OCI-LY3 (cell line): ENCODE measurements at regions not wholly inside any gene's neighbourhood (a gene's known extent, or its start where the extent isn't known, plus 50 kb on each side); places are given as distances from the start of the nearest gene placed in this dataset.

ENCODE experiments used
- H2AFZ ChIP-seq: fragments of 200-600, 300-600 bp; shearing (Covaris generic); 2 replicates; pipeline ENCODE4 v1.6.0; 2014; ENCODE audit warnings: antibody characterized with exemption, low read depth, low read length
- H3K27ac ChIP-seq: fragments of 200-600, 300-600 bp; sonication (generic); 2 replicates; pipeline ENCODE4 v1.5.1; 2014; ENCODE audit warnings: mild to moderate bottlenecking, low read length, moderate library complexity, mixed read lengths
- H3K27me3 ChIP-seq: fragments of 200-600, 300-600 bp; sonication (generic); 2 replicates; pipeline ENCODE4 v1.6.1; 2014; ENCODE audit warnings: low read depth, low read length, mixed read lengths
- H3K36me3 ChIP-seq: fragments of 200-600, 300-600 bp; sonication (generic); replicated peaks from 2 replicates; pipeline ENCODE3; 2014; ENCODE audit warnings: low read depth, low read length, mixed read lengths
- H3K4me1 ChIP-seq: fragments of 300-600, 200-600 bp; sonication (generic); 2 replicates; pipeline ENCODE4 v1.6.1; 2014; ENCODE audit warnings: low read length, mixed read lengths
- H3K4me2 ChIP-seq: fragments of 200-600, 300-600 bp; sonication (generic); 2 replicates; pipeline ENCODE4 v1.6.1; 2014; ENCODE audit warnings: low read length, mixed read lengths
- H3K4me3 ChIP-seq: fragments of 300-600, 200-600 bp; sonication (generic); 2 replicates; pipeline ENCODE4 v1.5.1; 2014; ENCODE audit warnings: antibody characterized with exemption, mild to moderate bottlenecking, low read length, moderate library complexity
- H3K79me2 ChIP-seq: fragments of 300-600, 200-600 bp; shearing (Covaris generic); 2 replicates; pipeline ENCODE4 v1.6.1; 2014; ENCODE audit warnings: mild to moderate bottlenecking, low read length, mixed read lengths
- H3K9ac ChIP-seq: fragments of 300-600, 200-600 bp; shearing (Covaris generic); 2 replicates; pipeline ENCODE4 v1.6.0; 2014; ENCODE audit warnings: mild to moderate bottlenecking, low read length, moderate library complexity
- H3K9me3 ChIP-seq: fragments of 200-600, 300-600 bp; shearing (Covaris generic); 2 replicates; pipeline ENCODE4 v1.6.1; 2014; ENCODE audit warnings: low read length, mixed read lengths; ENCODE audit not compliant: insufficient read depth
- H4K20me1 ChIP-seq: fragments of 200-600, 300-600 bp; sonication (generic); 2 replicates; pipeline ENCODE4 v1.6.1; 2016; ENCODE audit warnings: low read length, mixed read lengths; ENCODE audit not compliant: insufficient read depth
- CTCF ChIP-seq: fragments of 200-600, 300-600 bp; sonication (generic); IDR thresholded peaks from 2 replicates; pipeline ENCODE4 v1.5.1; 2014; ENCODE audit warnings: antibody characterized with exemption, low read length, low read depth
- EZH2phosphoT487 ChIP-seq: fragments of 200-600 bp; shearing (Covaris generic); IDR thresholded peaks from 2 replicates; pipeline ENCODE4 v1.6.1; 2018; ENCODE audit warnings: antibody characterized with exemption, mixed run types, low read depth

GRCh38 chr12:59182658-59183455, 262.6 kb upstream of the LRIG3 start:
- H3K27ac ChIP-seq = no peak overlapping the region
- peaks cover 28% of the 10 kb centered on the region for H3K4me1 ChIP-seq
- H3K9ac ChIP-seq = no peak overlapping the region
- H3K36me3 ChIP-seq = no peaks in the 10 kb centered on the region
- TF ChIP-seq EZH2phosphoT487 (no peak), CTCF (no peak)
- H3K27me3 ChIP-seq = no peaks in the 10 kb centered on the region
- H3K4me3 ChIP-seq = no peak overlapping the region
- H3K4me2 ChIP-seq = peak overlapping the region; percentile 10; the same call in 1 of the 2 replicates
- no peak overlapping the region for H2AFZ ChIP-seq
- H3K79me2 ChIP-seq = no peaks in the 10 kb centered on the region
- H4K20me1 ChIP-seq = no peaks in the 10 kb centered on the region
- H3K9me3 ChIP-seq = no peaks in the 10 kb centered on the region

DNA sequence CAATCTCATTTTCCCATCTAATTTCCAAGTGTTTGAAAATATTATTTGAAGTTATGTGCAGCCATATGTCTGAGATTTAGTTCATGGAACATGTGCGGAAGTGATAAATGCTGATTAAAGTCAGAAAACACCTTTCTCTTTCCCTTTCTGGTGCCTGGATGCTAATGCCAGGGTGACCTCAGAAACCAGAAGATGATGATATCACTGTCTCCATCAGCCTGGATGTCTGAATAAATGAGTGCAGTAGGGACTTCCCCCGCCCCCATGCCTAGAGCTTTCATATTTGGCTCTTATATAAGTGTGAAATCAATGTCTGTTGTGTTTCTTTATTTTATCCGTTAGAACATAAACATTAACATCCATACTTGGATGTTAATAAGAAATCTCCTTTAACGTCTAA, 261.9 kb upstream of the LRIG3 start:
- H2AFZ ChIP-seq = no peak overlapping the region
- H4K20me1 ChIP-seq = no peaks in the 10 kb centered on the region
- no peaks in the 10 kb centered on the region for H3K27me3 ChIP-seq
- peaks cover 28% of the 10 kb centered on the region for H3K4me1 ChIP-seq
- no peak overlapping the region for H3K4me3 ChIP-seq
- H3K9me3 ChIP-seq = no peaks in the 10 kb centered on the region
- H3K36me3 ChIP-seq = no peaks in the 10 kb centered on the region
- no peak overlapping the region for H3K27ac ChIP-seq
- H3K79me2 ChIP-seq = no peaks in the 10 kb centered on the region
- peak overlapping the region; percentile 10; the same call in 1 of the 2 replicates for H3K4me2 ChIP-seq
- H3K9ac ChIP-seq = no peak overlapping the region
- TF ChIP-seq EZH2phosphoT487 (no peak), CTCF (no peak)

GRCh38 chr12:59181196-59181777, 261.0 kb upstream of the LRIG3 start:
- Histone ChIP-seq H3K27ac (no peak overlapping the region), H4K20me1 (no peaks in the 10 kb centered on the region), H3K4me1 (peaks cover 28% of the 10 kb centered on the region), H3K4me3 (no peak overlapping the region), H3K79me2 (no peaks in the 10 kb centered on the region), H3K9me3 (no peaks in the 10 kb centered on the region), H3K4me2 (no peak overlapping the region), H3K9ac (no peak overlapping the region), H3K27me3 (no peaks in the 10 kb centered on the region), H2AFZ (no peak overlapping the region), H3K36me3 (no peaks in the 10 kb centered on the region)
- TF ChIP-seq EZH2phosphoT487 (no peak), CTCF (no peak)

GRCh38 chr12:59179231-59179630, 258.9 kb upstream of the LRIG3 start:
- no peak overlapping the region for H3K9ac ChIP-seq
- H3K27ac ChIP-seq = no peak overlapping the region
- H3K4me1 ChIP-seq = peaks cover 26% of the 10 kb centered on the region
- H3K27me3 ChIP-seq = no peaks in the 10 kb centered on the region
- H4K20me1 ChIP-seq = no peaks in the 10 kb centered on the region
- no peak for TF ChIP-seq CTCF
- TF ChIP-seq EZH2phosphoT487 = no peak
- H3K79me2 ChIP-seq = no peaks in the 10 kb centered on the region
- H3K4me3 ChIP-seq = no peak overlapping the region
- no peak overlapping the region for H2AFZ ChIP-seq
- H3K4me2 ChIP-seq = no peak overlapping the region
- no peaks in the 10 kb centered on the region for H3K9me3 ChIP-seq
- no peaks in the 10 kb centered on the region for H3K36me3 ChIP-seq
